NT2/D1 (cell line): ENCODE measurements at regions not wholly inside any gene's neighbourhood (a gene's known extent, or its start where the extent isn't known, plus 50 kb on each side); places are given as distances from the start of the nearest gene placed in this dataset.

Source experiments
- DNase-seq: peaks from one replicate; pipeline ENCODE4 v3.0.0-alpha.2; 2011; ENCODE audit warnings: low read depth, low spot score
- H3K27me3 ChIP-seq: 2 replicates; pipeline ENCODE4 v1.6.0; 2011; ENCODE audit warnings: mild to moderate bottlenecking; ENCODE audit not compliant: insufficient read length, insufficient read depth
- H3K36me3 ChIP-seq: 2 replicates; pipeline ENCODE4 v1.6.1; 2011; ENCODE audit warnings: mild to moderate bottlenecking, low read length, mixed read lengths; ENCODE audit not compliant: insufficient read depth, insufficient read length
- H3K4me1 ChIP-seq: 2 replicates; pipeline ENCODE4 v1.5.1; 2011; ENCODE audit not compliant: insufficient read depth, insufficient read length
- H3K4me3 ChIP-seq: 2 replicates; pipeline ENCODE4 v1.5.1; 2011; ENCODE audit warnings: low read depth; ENCODE audit not compliant: insufficient read length
- H3K9ac ChIP-seq: 2 replicates; pipeline ENCODE4 v1.6.0; 2011; ENCODE audit warnings: low read depth; ENCODE audit not compliant: insufficient read length
- H3K9me3 ChIP-seq: 2 replicates; pipeline ENCODE4 v1.5.1; 2011; ENCODE audit warnings: mild to moderate bottlenecking, low read length; ENCODE audit not compliant: insufficient read depth
- SUZ12 ChIP-seq: IDR thresholded peaks from 2 replicates; pipeline ENCODE4 v1.6.1; 2011; ENCODE audit not compliant: insufficient read length, insufficient read depth; ENCODE audit errors: extremely low read depth
- YY1 ChIP-seq: IDR thresholded peaks from 2 replicates; pipeline ENCODE4 v1.6.1; 2011; ENCODE audit not compliant: insufficient read length, insufficient read depth
- ZNF274 ChIP-seq: IDR thresholded peaks from 2 replicates; pipeline ENCODE4 v1.6.1; 2011; ENCODE audit warnings: mild to moderate bottlenecking, low read depth, low read length

DNA sequence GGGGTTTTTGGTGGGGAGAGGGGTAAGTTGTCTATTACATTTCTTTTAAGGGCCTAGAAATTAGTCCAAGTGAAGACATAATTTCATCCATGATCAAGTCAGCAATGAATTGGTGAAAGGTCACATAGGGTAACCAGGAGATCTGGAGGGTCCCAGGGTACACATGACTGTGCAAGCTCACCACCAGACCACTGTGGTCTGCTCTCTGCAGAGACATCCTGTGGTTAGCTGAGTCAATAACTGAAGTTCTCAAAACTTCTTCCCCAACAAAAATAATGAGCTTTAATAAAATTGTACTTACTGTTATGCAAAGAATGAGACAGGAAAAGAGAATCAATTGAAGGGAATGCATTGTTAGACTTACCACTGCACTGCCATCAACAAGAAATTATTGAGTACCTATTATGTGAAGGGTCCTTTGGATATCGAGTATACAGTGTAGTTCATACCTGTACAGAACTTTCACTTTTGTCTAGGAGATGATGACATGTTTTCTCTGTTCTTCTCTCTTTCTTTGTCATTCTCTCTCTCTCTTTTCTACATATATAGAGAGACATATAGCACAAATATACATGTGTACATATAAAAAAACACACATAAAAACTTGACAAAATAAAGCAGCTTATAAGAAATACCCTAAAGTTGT, 209.8 kb downstream of the GJA1 start:
- Histone ChIP-seq H3K4me1 (no peaks in the 10 kb centered on the region), H3K36me3 (no peaks in the 10 kb centered on the region), H3K27me3 (no peaks in the 10 kb centered on the region), H3K9ac (no peak overlapping the region), H3K9me3 (no peaks in the 10 kb centered on the region; the same call in 1 of the 2 replicates), H3K4me3 (no peak overlapping the region)
- DNase-seq, result no peak
- TF ChIP-seq SUZ12, result no peak
- no peak for TF ChIP-seq YY1
- no peak for TF ChIP-seq ZNF274

DNA sequence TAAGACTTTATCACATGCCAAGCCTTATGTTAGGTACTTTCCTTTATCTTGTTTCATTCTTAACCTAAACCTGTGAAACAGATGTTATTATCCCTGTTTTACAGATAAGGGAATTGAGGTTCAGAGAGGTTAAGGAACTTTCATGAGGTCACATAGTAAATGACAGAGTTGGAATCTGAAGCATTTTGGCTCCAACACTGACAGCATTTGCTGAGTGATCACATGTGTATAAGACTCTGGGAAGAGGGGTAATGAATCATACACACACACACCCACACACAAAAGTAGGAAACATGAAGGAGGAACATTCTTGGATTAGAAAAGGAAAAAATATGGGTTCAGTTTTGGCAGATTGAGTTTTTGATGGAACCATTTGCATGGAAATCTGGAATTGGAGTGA, 212.5 kb downstream of the GJA1 start:
- Histone ChIP-seq H3K4me3 (no peak overlapping the region), H3K27me3 (no peaks in the 10 kb centered on the region), H3K36me3 (no peaks in the 10 kb centered on the region), H3K4me1 (no peaks in the 10 kb centered on the region), H3K9ac (no peak overlapping the region), H3K9me3 (no peaks in the 10 kb centered on the region; the same call in 1 of the 2 replicates)
- no peak for DNase-seq
- TF ChIP-seq SUZ12 (no peak), YY1 (no peak), ZNF274 (no peak)

DNA sequence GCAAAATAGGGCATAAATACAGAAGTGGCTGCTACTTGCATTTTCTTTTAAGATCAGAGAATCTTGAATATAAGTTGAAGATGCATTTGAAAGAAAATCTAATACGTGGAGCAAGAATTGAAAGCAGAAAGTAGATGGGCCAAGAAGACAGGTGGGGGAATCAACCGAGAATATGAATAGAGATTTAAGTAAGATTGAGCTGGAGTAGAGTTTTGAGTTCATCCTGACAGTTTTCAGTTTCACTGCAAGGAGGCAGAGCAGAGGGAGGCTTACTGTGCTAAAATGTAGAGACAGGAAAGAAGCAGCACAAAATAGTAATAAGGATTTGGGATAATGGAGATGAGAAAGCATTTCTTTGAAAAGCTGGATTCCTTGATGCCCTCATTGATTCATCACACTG, 214.5 kb downstream of the GJA1 start:
- no peaks in the 10 kb centered on the region for H3K9me3 ChIP-seq
- no peaks in the 10 kb centered on the region for H3K4me1 ChIP-seq
- DNase-seq, result no peak
- TF ChIP-seq SUZ12 (no peak), YY1 (no peak), ZNF274 (no peak)
- H3K27me3 ChIP-seq, result no peaks in the 10 kb centered on the region
- H3K4me3 ChIP-seq, result no peak overlapping the region
- H3K36me3 ChIP-seq, result no peaks in the 10 kb centered on the region
- H3K9ac ChIP-seq, result no peak overlapping the region

DNA sequence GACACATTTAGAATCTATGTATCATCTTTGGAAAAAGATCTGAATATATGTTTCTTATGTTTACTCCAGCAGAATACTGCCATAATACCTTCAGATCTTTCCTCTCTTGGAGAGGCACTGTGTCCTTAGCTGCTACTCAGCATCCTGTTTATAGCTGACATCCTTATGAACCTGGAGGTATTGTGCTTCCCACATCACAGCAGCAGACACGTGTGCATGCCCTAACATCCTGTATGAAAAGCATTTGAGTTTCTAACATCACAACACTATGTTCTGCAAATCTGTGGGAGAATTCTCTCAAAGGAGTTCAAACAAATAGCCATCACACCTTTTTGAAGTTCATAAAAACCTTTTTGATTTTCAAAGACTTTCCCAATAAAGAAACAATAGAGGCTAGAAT, 216.0 kb downstream of the GJA1 start:
- Histone ChIP-seq H3K27me3 (no peaks in the 10 kb centered on the region), H3K9ac (no peak overlapping the region), H3K36me3 (no peaks in the 10 kb centered on the region), H3K4me3 (no peak overlapping the region), H3K4me1 (no peaks in the 10 kb centered on the region), H3K9me3 (no peaks in the 10 kb centered on the region)
- TF ChIP-seq YY1, result no peak
- TF ChIP-seq ZNF274, result no peak
- no peak for TF ChIP-seq SUZ12
- DNase-seq, result no peak

DNA sequence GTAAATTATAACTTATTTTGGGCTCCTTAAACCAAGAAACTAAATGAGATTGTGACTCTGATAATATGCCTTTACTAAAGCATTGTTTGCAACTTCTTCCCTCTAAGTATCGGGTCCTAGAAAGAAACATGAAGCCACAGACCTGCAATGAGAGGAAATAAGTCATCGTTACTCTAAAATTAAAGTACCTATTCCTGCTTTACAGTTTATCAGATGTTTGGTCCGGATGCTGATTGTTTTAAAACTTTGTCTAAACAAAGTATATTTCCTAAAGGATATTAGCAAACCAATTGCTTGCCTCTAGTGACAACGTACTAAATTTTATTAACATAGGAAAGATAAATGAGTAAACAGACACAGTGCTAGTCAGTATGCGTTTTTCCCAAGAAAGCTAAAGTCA, 216.8 kb downstream of the GJA1 start:
- Histone ChIP-seq H3K4me1 (no peaks in the 10 kb centered on the region), H3K9me3 (no peaks in the 10 kb centered on the region), H3K27me3 (no peaks in the 10 kb centered on the region), H3K36me3 (no peaks in the 10 kb centered on the region), H3K4me3 (no peak overlapping the region), H3K9ac (no peak overlapping the region)
- TF ChIP-seq YY1 (no peak), ZNF274 (no peak), SUZ12 (no peak)
- DNase-seq, result no peak

DNA sequence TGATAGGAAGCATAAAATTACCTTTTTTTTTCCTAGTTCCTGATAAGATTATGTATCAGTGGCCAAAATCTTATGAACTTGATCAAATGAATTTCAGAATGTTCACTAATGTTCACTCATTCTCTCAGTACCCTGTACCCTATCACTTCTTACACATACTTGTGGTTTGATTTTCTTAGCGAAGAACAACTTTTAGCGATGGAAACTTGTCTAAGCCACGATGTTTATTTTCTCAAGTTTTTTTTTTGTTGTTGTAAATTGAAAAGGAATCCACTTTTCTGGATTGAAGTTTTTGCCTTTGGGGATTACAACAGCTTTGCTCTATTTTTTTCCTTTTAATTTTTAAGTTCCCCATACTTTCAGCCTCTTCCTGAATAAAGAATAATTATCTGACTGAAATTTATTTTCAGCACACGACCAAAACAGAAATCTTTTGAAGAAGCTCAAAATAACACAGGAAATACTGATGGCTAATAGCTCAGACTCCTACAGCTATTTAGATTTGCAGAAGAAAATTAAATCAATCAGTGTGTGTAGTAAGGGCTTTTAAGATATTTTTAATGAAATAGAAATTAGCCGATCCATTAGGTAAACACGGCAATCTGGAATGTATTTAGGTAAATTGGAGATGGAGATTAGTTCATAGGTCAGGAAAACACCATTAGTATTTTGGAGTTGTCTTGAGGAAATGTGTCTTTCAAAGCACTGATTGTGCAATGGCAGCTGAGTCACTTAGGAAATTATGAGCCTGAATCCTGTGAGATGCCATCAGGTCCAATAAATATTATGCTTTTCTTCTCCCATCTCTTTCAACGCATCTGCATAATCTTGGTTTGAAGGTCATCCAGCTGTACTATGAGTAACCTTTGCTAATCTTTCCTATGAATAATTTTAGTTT, 217.5 kb downstream of the GJA1 start:
- Histone ChIP-seq H3K4me3 (no peak overlapping the region), H3K9me3 (no peaks in the 10 kb centered on the region), H3K27me3 (no peaks in the 10 kb centered on the region), H3K9ac (no peak overlapping the region), H3K36me3 (no peaks in the 10 kb centered on the region), H3K4me1 (no peaks in the 10 kb centered on the region)
- no peak for TF ChIP-seq SUZ12
- TF ChIP-seq ZNF274, result no peak
- TF ChIP-seq YY1, result no peak
- DNase-seq, result no peak

DNA sequence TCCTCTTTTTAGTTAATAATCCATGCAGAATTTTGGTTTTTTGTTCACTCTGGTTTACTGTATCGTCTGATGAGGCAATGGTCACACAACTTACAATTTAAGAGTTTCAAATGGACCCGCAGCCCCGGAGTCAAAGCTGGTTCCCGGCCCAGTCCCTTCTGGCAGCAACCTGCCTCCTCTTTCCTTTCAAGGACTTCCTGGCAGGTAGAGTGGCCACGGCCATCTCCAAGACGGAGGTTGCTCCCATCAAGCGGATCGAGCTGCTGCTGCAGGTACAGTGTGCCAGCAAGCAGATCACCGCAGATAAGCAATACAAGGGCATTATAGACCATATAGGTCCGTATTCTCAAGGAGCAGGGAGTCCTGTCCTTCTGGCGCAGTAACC, 218.2 kb downstream of the GJA1 start:
- Histone ChIP-seq H3K4me1 (no peaks in the 10 kb centered on the region), H3K36me3 (no peaks in the 10 kb centered on the region), H3K4me3 (no peak overlapping the region), H3K27me3 (no peaks in the 10 kb centered on the region), H3K9me3 (no peaks in the 10 kb centered on the region), H3K9ac (no peak overlapping the region)
- TF ChIP-seq ZNF274 (no peak), YY1 (no peak), SUZ12 (no peak)
- no peak for DNase-seq
